CD4-positive, alpha-beta T cell (primary cell): ENCODE measurements at regions not wholly inside any gene's neighbourhood (a gene's known extent, or its start where the extent isn't known, plus 50 kb on each side); places are given as distances from the start of the nearest gene placed in this dataset.
"Not testable (repeated sequence)": the region's sequence is repeated elsewhere in the genome, so short reads cannot be mapped to it uniquely, and the experiment has no call there.

Experiments used
- ATAC-seq: fragments of 200-7000 bp; cut with Tn5 transposase; one replicate; pipeline ENCODE4 v1.10.0; 2022; ENCODE audit warnings: mild to moderate bottlenecking; ENCODE audit not compliant: poor library complexity
- CTCF ChIA-PET: fragments of 350-600 bp; sonication (Branson Sonifier 250); formaldehyde crosslinking; loops from one replicate; lab custom pipeline; 2021; ENCODE audit warnings: antibody characterized with exemption, inconsistent platforms; lab: Charles Lee
- POLR2A ChIA-PET: fragments of 350-600 bp; sonication (Branson Sonifier 250); formaldehyde crosslinking; loops from one replicate; lab custom pipeline; 2021; ENCODE audit warnings: antibody characterized with exemption, inconsistent platforms; lab: Charles Lee
- DNase-seq, 14 experiments: peaks; one replicate each; pipeline ENCODE4 v3.0.0-alpha.2; 2013 to 2020; ENCODE audit warnings: mixed read lengths in 2 of 14
- H3K27ac ChIP-seq, 2 donors: one replicate each; pipeline versions ENCODE4 v1.5.1 to v1.7.0; 2013; ENCODE audit warnings: low read length in 2 of 2, low read depth in 1 of 2, mild to moderate bottlenecking in 1 of 2
- H3K27me3 ChIP-seq, 2 experiments: 1 replicate in 1 of 2; 2 replicates in 1 of 2; pipeline versions ENCODE4 v1.6.1 to v1.7.0; 2013; ENCODE audit warnings: low read length in 2 of 2, control low read depth in 1 of 2, mild to moderate bottlenecking in 1 of 2, moderate library complexity in 1 of 2; ENCODE audit not compliant: insufficient read depth in 2 of 2, control insufficient read depth in 1 of 2
- H3K36me3 ChIP-seq: one replicate; pipeline ENCODE4 v1.6.1; 2013; ENCODE audit warnings: low read length, control low read depth; ENCODE audit not compliant: insufficient read depth
- H3K4me1 ChIP-seq: one replicate; pipeline ENCODE4 v1.6.1; 2013; ENCODE audit warnings: low read length, control low read depth; ENCODE audit not compliant: insufficient read depth
- H3K4me3 ChIP-seq: one replicate; pipeline ENCODE4 v1.5.1; 2013; ENCODE audit warnings: mild to moderate bottlenecking, low read length, moderate library complexity
- H3K9me3 ChIP-seq, 2 experiments: 1 replicate in 1 of 2; 2 replicates in 1 of 2; pipeline versions ENCODE4 v1.6.1 to v1.7.0; 2013; ENCODE audit warnings: low read length in 2 of 2, mild to moderate bottlenecking in 2 of 2, control low read depth in 1 of 2, moderate library complexity in 1 of 2; ENCODE audit not compliant: control insufficient read depth in 1 of 2, insufficient read depth in 1 of 2
- H3K27ac Mint-ChIP-seq: one replicate; pipeline ENCODE4 v1.8.0; 2020; ENCODE audit warnings: mixed read lengths
- H3K27me3 Mint-ChIP-seq: one replicate; pipeline ENCODE4 v1.8.0; 2021; ENCODE audit warnings: mixed read lengths
- H3K36me3 Mint-ChIP-seq: one replicate; pipeline ENCODE4 v1.8.0; 2021; ENCODE audit warnings: low read depth, mixed read lengths
- H3K4me1 Mint-ChIP-seq: one replicate; pipeline ENCODE4 v1.8.0; 2021; ENCODE audit warnings: low read depth, mixed read lengths
- H3K4me3 Mint-ChIP-seq: one replicate; pipeline ENCODE4 v1.8.0; 2020; ENCODE audit warnings: mild to moderate bottlenecking, mixed read lengths
- H3K9me3 Mint-ChIP-seq: one replicate; pipeline ENCODE4 v1.8.0; 2020; ENCODE audit warnings: mixed read lengths
- CTCF ChIP-seq: fragments of 200-600 bp; IDR thresholded peaks from one replicate; pipeline ENCODE4 v1.8.0; 2022; ENCODE audit warnings: antibody characterized with exemption, mild to moderate bottlenecking
- intact Hi-C, 2 experiments: fragments of 100-400 bp; cut with DNase I in 1 of 2; cut with micrococcal nuclease in 1 of 2; formaldehyde crosslinking; loops; one replicate each; pipeline versions ENCODE4 v1.15.1 to v1.9.0; 2023 to 2025; cut with DNase I, micrococcal nuclease

GRCh38 chr1:21372383-21372782 lies 67.6 kb upstream of the NBPF3 start:
- no peak overlapping the region for H3K27ac Mint-ChIP-seq
- H3K27ac ChIP-seq, result no peak overlapping the region
- H3K36me3 Mint-ChIP-seq, result no peaks in the 10 kb centered on the region
- peaks cover 7% of the 10 kb centered on the region for H3K4me1 ChIP-seq
- no peak overlapping the region for H3K4me3 Mint-ChIP-seq
- no peaks in the 10 kb centered on the region for H3K9me3 Mint-ChIP-seq
- ChIA-PET POLR2A (no interaction called here), CTCF (interaction anchor here (0.8 to 1.1 kb wide), 3 partner anchors 102 to 140 kb away, joined by 3 to 6 read pairs (median 4); no protein-coding TSS in a partner anchor)
- H3K36me3 ChIP-seq, result no peaks in the 10 kb centered on the region
- no peak overlapping the region for H3K4me3 ChIP-seq
- no peaks in the 10 kb centered on the region for H3K27me3 ChIP-seq
- intact Hi-C loops, result no loop called here
- peaks cover 10% of the 10 kb centered on the region for H3K4me1 Mint-ChIP-seq
- no peak for TF ChIP-seq CTCF
- no peaks in the 10 kb centered on the region for H3K9me3 ChIP-seq
- no peaks in the 10 kb centered on the region for H3K27me3 Mint-ChIP-seq
- ATAC-seq (no peak), DNase-seq (no peak)

- no peaks in the 10 kb centered on the region for H3K27me3 Mint-ChIP-seq
- peaks cover 12% of the 10 kb centered on the region for H3K4me1 Mint-ChIP-seq
- POLR2A ChIA-PET, result no interaction called here
These were observed 70.0 kb upstream of the NBPF3 start for GRCh38 chr1:21369905-21370304.

GRCh38 chr1:21368515-21369289 lies 71.2 kb upstream of the NBPF3 start:
- no peaks in the 10 kb centered on the region for H3K27me3 ChIP-seq
- peak; percentile 100 for TF ChIP-seq CTCF
- peaks cover 7% of the 10 kb centered on the region for H3K4me1 ChIP-seq
- DNase-seq (peak; percentile 37 to 83 (median 62)), ATAC-seq (peak; percentile 60)
- intact Hi-C loops, result loop anchor here (1.0 to 5.0 kb wide), 4 partner anchors 96 to 289 kb away; no protein-coding TSS in a partner anchor
- Mint-ChIP-seq H3K27ac (no peak overlapping the region), H3K4me3 (no peak overlapping the region), H3K27me3 (no peaks in the 10 kb centered on the region), H3K4me1 (peaks cover 14% of the 10 kb centered on the region), H3K36me3 (no peaks in the 10 kb centered on the region), H3K9me3 (no peaks in the 10 kb centered on the region)
- POLR2A ChIA-PET, result interaction anchor here (0.6 to 1.6 kb wide), 12 partner anchors 24 to 149 kb away, joined by 3 to 21 read pairs (median 4); no protein-coding TSS in a partner anchor
- H3K4me3 ChIP-seq, result no peak overlapping the region
- no peak overlapping the region for H3K27ac ChIP-seq
- CTCF ChIA-PET, result interaction anchor here (0.5 to 8.1 kb wide), 32 partner anchors 12 to 589 kb away, joined by 3 to 175 read pairs (median 7); no protein-coding TSS in a partner anchor
- H3K36me3 ChIP-seq, result no peaks in the 10 kb centered on the region
- H3K9me3 ChIP-seq, result no peaks in the 10 kb centered on the region

More at GRCh38 chr1:21369905-21370304, 70.0 kb upstream of the NBPF3 start:
- no peak for ATAC-seq
- H3K4me1 ChIP-seq, result peaks cover 7% of the 10 kb centered on the region
- Mint-ChIP-seq H3K4me3 (no peak overlapping the region), H3K36me3 (no peaks in the 10 kb centered on the region), H3K9me3 (no peaks in the 10 kb centered on the region), H3K27ac (no peak overlapping the region)
- H3K27me3 ChIP-seq, result no peaks in the 10 kb centered on the region
- no peaks in the 10 kb centered on the region for H3K9me3 ChIP-seq
- H3K4me3 ChIP-seq, result no peak overlapping the region
- no peaks in the 10 kb centered on the region for H3K36me3 ChIP-seq
- H3K27ac ChIP-seq, result no peak overlapping the region
- DNase-seq, result no peak
- no peak for TF ChIP-seq CTCF
- CTCF ChIA-PET, result interaction anchor here (4.0 to 8.1 kb wide), 2 partner anchors 99 to 114 kb away, joined by 62 to 175 read pairs; no protein-coding TSS in a partner anchor
- intact Hi-C loops, result loop anchor here (5.0 kb wide), 2 partner anchors 98 to 287 kb away; no protein-coding TSS in a partner anchor

- DNase-seq, H3K9me3 Mint-ChIP-seq, H3K4me3 Mint-ChIP-seq, H3K27ac ChIP-seq, H3K27me3 ChIP-seq, ATAC-seq, H3K27ac Mint-ChIP-seq, H3K4me1 ChIP-seq, H3K27me3 Mint-ChIP-seq, H3K9me3 ChIP-seq, H3K4me3 ChIP-seq, H3K36me3 ChIP-seq, H3K36me3 Mint-ChIP-seq: not testable (repeated sequence)
- peaks cover 14% of the 10 kb centered on the region for H3K4me1 Mint-ChIP-seq
- ChIA-PET POLR2A (interaction anchor here (0.6 to 1.6 kb wide), 10 partner anchors 23 to 149 kb away, joined by 3 to 21 read pairs (median 4); no protein-coding TSS in a partner anchor), CTCF (interaction anchor here (0.5 to 8.1 kb wide), 31 partner anchors 11 to 590 kb away, joined by 3 to 175 read pairs (median 7); no protein-coding TSS in a partner anchor)
- intact Hi-C loops, result loop anchor here (1.0 to 5.0 kb wide), 4 partner anchors 96 to 289 kb away; no protein-coding TSS in a partner anchor
These were observed 71.9 kb upstream of the NBPF3 start for GRCh38 chr1:21367973-21368514.
